ENCODE measurements at regions not wholly inside any gene's neighbourhood (a gene's known extent, or its start where the extent isn't known, plus 50 kb on each side); places are given as distances from the start of the nearest gene placed in this dataset.

GRCh38 chr14:49212721-49213120, 373.5 kb downstream of the RPS29 start:
- TF ChIP-seq, protein P1, sequence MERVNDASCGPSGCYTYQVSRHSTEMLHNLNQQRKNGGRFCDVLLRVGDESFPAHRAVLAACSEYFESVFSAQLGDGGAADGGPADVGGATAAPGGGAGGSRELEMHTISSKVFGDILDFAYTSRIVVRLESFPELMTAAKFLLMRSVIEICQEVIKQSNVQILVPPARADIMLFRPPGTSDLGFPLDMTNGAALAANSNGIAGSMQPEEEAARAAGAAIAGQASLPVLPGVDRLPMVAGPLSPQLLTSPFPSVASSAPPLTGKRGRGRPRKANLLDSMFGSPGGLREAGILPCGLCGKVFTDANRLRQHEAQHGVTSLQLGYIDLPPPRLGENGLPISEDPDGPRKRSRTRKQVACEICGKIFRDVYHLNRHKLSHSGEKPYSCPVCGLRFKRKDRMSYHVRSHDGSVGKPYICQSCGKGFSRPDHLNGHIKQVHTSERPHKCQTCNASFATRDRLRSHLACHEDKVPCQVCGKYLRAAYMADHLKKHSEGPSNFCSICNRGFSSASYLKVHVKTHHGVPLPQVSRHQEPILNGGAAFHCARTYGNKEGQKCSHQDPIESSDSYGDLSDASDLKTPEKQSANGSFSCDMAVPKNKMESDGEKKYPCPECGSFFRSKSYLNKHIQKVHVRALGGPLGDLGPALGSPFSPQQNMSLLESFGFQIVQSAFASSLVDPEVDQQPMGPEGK (CRISPR knock-in tag; IDR thresholded peaks at IDR 0.05; ENCODE audit: borderline replicate concordance): no peak
- TF ChIP-seq ZNF8 (CRISPR knock-in tag; IDR thresholded peaks at IDR 0.05) (no peak), GLIS3 (CRISPR knock-in tag; IDR thresholded peaks at IDR 0.05) (no peak), TCF4 (CRISPR knock-in tag; IDR thresholded peaks at IDR 0.05; ENCODE audit: borderline replicate concordance) (no peak), BACH2 (CRISPR knock-in tag; IDR thresholded peaks at IDR 0.05; ENCODE audit: borderline replicate concordance) (no peak), ZFP30 (CRISPR knock-in tag; IDR thresholded peaks at IDR 0.05) (no peak), OSR1 (CRISPR knock-in tag; IDR thresholded peaks at IDR 0.05) (no peak), ESRRG (CRISPR knock-in tag; IDR thresholded peaks at IDR 0.05) (no peak), SNAI2 (CRISPR knock-in tag; IDR thresholded peaks at IDR 0.05) (no peak), ZFP3 (CRISPR knock-in tag; IDR thresholded peaks at IDR 0.05) (no peak), PPARA (CRISPR knock-in tag; IDR thresholded peaks at IDR 0.05; ENCODE audit: borderline replicate concordance) (no peak), ZC3H10 (CRISPR knock-in tag; IDR thresholded peaks at IDR 0.05) (no peak)
- TF ChIP-seq, protein P2, sequence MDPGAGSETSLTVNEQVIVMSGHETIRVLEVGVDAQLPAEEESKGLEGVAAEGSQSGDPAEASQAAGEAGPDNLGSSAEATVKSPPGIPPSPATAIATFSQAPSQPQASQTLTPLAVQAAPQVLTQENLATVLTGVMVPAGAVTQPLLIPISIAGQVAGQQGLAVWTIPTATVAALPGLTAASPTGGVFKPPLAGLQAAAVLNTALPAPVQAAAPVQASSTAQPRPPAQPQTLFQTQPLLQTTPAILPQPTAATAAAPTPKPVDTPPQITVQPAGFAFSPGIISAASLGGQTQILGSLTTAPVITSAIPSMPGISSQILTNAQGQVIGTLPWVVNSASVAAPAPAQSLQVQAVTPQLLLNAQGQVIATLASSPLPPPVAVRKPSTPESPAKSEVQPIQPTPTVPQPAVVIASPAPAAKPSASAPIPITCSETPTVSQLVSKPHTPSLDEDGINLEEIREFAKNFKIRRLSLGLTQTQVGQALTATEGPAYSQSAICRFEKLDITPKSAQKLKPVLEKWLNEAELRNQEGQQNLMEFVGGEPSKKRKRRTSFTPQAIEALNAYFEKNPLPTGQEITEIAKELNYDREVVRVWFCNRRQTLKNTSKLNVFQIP (CRISPR knock-in tag; IDR thresholded peaks at IDR 0.05; ENCODE audit: borderline replicate concordance, low read depth): no peak

Data from SK-N-SH treated with all-trans-retinoic acid at 6 μM for 48 hours (cell line).